B cell (primary cell): ENCODE measurements at regions not wholly inside any gene's neighbourhood (a gene's known extent, or its start where the extent isn't known, plus 50 kb on each side); places are given as distances from the start of the nearest gene placed in this dataset.

Experiments used
- EZH2 ChIP-seq: IDR thresholded peaks from 2 replicates; pipeline ENCODE4 v1.6.1; 2012; ENCODE audit warnings: borderline replicate concordance, low read depth, mild to moderate bottlenecking, moderate library complexity, low read length; ENCODE audit not compliant: insufficient read depth, poor library complexity, severe bottlenecking
- TF ChIP-seq, protein P1 (sequence below): fragments of 200-600 bp; IDR thresholded peaks from one replicate; pipeline ENCODE4 v1.8.0; 2022; ENCODE audit warnings: antibody characterized with exemption, mild to moderate bottlenecking

DNA sequence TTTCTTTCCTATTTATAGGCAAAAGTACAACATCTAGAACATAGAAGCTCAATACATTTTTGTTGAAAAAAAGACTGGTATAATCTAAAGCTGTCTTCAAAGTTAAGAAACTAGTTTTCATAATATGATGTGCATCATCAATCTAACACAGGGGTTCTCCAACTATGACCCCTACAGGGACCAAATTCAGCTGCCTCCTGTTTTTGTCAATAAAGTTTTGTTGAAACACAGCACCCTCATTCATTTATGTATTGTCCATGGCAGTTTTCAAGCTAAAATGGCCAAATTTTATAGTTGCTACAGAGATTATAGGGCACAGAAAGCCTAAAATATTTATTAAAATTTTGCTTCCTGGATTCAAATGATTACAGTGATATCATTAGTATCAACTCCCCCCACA, 452.9 kb downstream of the CCER1 start:
- TF ChIP-seq, protein P1, sequence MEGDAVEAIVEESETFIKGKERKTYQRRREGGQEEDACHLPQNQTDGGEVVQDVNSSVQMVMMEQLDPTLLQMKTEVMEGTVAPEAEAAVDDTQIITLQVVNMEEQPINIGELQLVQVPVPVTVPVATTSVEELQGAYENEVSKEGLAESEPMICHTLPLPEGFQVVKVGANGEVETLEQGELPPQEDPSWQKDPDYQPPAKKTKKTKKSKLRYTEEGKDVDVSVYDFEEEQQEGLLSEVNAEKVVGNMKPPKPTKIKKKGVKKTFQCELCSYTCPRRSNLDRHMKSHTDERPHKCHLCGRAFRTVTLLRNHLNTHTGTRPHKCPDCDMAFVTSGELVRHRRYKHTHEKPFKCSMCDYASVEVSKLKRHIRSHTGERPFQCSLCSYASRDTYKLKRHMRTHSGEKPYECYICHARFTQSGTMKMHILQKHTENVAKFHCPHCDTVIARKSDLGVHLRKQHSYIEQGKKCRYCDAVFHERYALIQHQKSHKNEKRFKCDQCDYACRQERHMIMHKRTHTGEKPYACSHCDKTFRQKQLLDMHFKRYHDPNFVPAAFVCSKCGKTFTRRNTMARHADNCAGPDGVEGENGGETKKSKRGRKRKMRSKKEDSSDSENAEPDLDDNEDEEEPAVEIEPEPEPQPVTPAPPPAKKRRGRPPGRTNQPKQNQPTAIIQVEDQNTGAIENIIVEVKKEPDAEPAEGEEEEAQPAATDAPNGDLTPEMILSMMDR, result no peak
- no peak for TF ChIP-seq EZH2
